Stomach (tissue), 8 donors: ENCODE measurements at regions not wholly inside any gene's neighbourhood (a gene's known extent, or its start where the extent isn't known, plus 50 kb on each side); places are given as distances from the start of the nearest gene placed in this dataset.

Experiments used
- DNase-seq, 2 donors: peaks; one replicate each; pipeline versions ENCODE4 v3.0.0 to v3.0.0-alpha.2; 2013 to 2019
- H3K27ac ChIP-seq, 5 donors: fragments of 200-600 bp in 4 of 5; sonication (generic) in 4 of 5; one replicate each; pipeline ENCODE4 v1.5.1; 2013 to 2019; ENCODE audit warnings: mild to moderate bottlenecking in 1 of 5, moderate library complexity in 1 of 5
- H3K27me3 ChIP-seq, 3 donors: fragments of 200-600 bp; sonication (generic); one replicate each; pipeline ENCODE4 v1.5.1; 2017 to 2019; ENCODE audit warnings: mixed run types in 1 of 3
- H3K36me3 ChIP-seq, 4 donors: fragments of 200-600 bp; sonication (generic); 1 replicate in 3 of 4; 2 replicates in 1 of 4; pipeline ENCODE4 v1.5.1; 2016 to 2019
- H3K4me1 ChIP-seq, 4 donors: fragments of 200-600 bp; sonication (generic); one replicate each; pipeline ENCODE4 v1.5.1; 2016 to 2019
- H3K4me3 ChIP-seq, 4 donors: fragments of 200-600 bp; sonication (generic) in 3 of 4; one replicate each; pipeline ENCODE4 v1.5.1; 2016 to 2019; ENCODE audit warnings: mild to moderate bottlenecking in 1 of 4
- H3K9me3 ChIP-seq, 4 donors: fragments of 200-600 bp; sonication (generic); one replicate each; pipeline ENCODE4 v1.5.1; 2016 to 2019
- CTCF ChIP-seq, 7 experiments: fragments of 450-650 bp in 4 of 7; fragments of 200-600 bp in 3 of 7; sonication (generic) in 3 of 7; IDR thresholded peaks; one replicate each; pipeline ENCODE4 v1.5.1; 2016 to 2019; ENCODE audit warnings: antibody characterized with exemption in 7 of 7, control low read depth in 2 of 7, mild to moderate bottlenecking in 1 of 7
- EP300 ChIP-seq: sonication (generic); formaldehyde crosslinking; IDR thresholded peaks from one replicate; pipeline ENCODE4 v1.6.1; 2017; ENCODE audit warnings: antibody characterized with exemption
- POLR2A ChIP-seq, 4 donors: fragments of 450-650 bp; IDR thresholded peaks; one replicate each; pipeline ENCODE4 v1.6.1; 2016; ENCODE audit warnings: antibody characterized with exemption in 4 of 4, control low read depth in 2 of 4, mild to moderate bottlenecking in 1 of 4, moderate library complexity in 1 of 4
- POLR2AphosphoS5 ChIP-seq, 3 donors: sonication (generic); formaldehyde crosslinking; IDR thresholded peaks; one replicate each; pipeline ENCODE4 v1.6.1; 2016; ENCODE audit warnings: antibody characterized with exemption in 3 of 3
- WGBS, 5 donors: extraction: QIAGEN DNeasy Blood & Tissue Kit in 3 of 5; methylation state at CpG; one replicate each; pipeline versions ENCODE4 v1.1.5 to v1.1.7; 2013 to 2018; 5-methylcytosine and 5-hydroxymethylcytosine counted together
- intact Hi-C: fragments of 100-400 bp; cut with DNase I; formaldehyde crosslinking; loops from one replicate; pipeline ENCODE4 v1.15.1; 2023; ENCODE audit warnings: low total_unique reads
- donor health status: healthy with polysubstance abuse.
- donor health status: Bipolar disorder and iron deficiency.
- donor health status: healthy.

GRCh38 chr15:39287322-39288195, 293.3 kb upstream of the THBS1 start:
- peaks cover 0 to 17% (median 10%) of the 10 kb centered on the region in 4 donors for H3K4me1 ChIP-seq

GRCh38 chr15:39290711-39291435, 290.0 kb upstream of the THBS1 start:
- WGBS, 5 donors, result 90 to 98% (median 93%) methylated on average over 4 of the region's 4 CpGs
- intact Hi-C loops, result no loop called here
- no peak for DNase-seq

More at GRCh38 chr15:39287322-39288195, 293.3 kb upstream of the THBS1 start:
- intact Hi-C loops, result no loop called here
- Histone ChIP-seq H3K27me3 (no peaks in the 10 kb centered on the region), H3K27ac (no peak overlapping the region), H3K36me3 (no peaks in the 10 kb centered on the region), H3K9me3 (no peaks in the 10 kb centered on the region), H3K4me3 (no peak overlapping the region)
- 44 to 67% (median 63%) methylated on average over 6 of the region's 6 CpGs for WGBS, 5 donors
- DNase-seq, result no peak
- TF ChIP-seq EP300 (no peak), POLR2AphosphoS5 (IDR thresholded peaks at IDR 0.05) (no peak), CTCF (IDR thresholded peaks at IDR 0.05) (no peak), POLR2A (IDR thresholded peaks at IDR 0.05) (no peak)

GRCh38 chr15:39291690-39292089, 289.2 kb upstream of the THBS1 start:
- Histone ChIP-seq H3K27ac (no peak overlapping the region), H3K27me3 (no peaks in the 10 kb centered on the region), H3K4me3 (no peak overlapping the region), H3K9me3 (no peaks in the 10 kb centered on the region), H3K36me3 (no peaks in the 10 kb centered on the region), H3K4me1 (peaks cover 0 to 7% (median 7%) of the 10 kb centered on the region in 4 donors)
- WGBS, 5 donors, result 75 to 88% (median 79%) methylated on average over 3 of the region's 3 CpGs
- no peak for DNase-seq
- TF ChIP-seq EP300 (no peak), POLR2AphosphoS5 (IDR thresholded peaks at IDR 0.05) (no peak), POLR2A (IDR thresholded peaks at IDR 0.05) (no peak), CTCF (IDR thresholded peaks at IDR 0.05) (no peak)
- intact Hi-C loops, result no loop called here

More at GRCh38 chr15:39290711-39291435, 290.0 kb upstream of the THBS1 start:
- Histone ChIP-seq H3K27me3 (no peaks in the 10 kb centered on the region), H3K4me1 (peaks cover 0 to 13% (median 10%) of the 10 kb centered on the region in 4 donors), H3K4me3 (no peak overlapping the region), H3K27ac (no peak overlapping the region), H3K36me3 (no peaks in the 10 kb centered on the region), H3K9me3 (no peaks in the 10 kb centered on the region)
- no peak for TF ChIP-seq CTCF (IDR thresholded peaks at IDR 0.05)
- TF ChIP-seq POLR2A (IDR thresholded peaks at IDR 0.05), result no peak
- TF ChIP-seq EP300, result no peak
- no peak for TF ChIP-seq POLR2AphosphoS5 (IDR thresholded peaks at IDR 0.05)

GRCh38 chr15:39296955-39297354, 283.9 kb upstream of the THBS1 start:
- H3K9me3 ChIP-seq, result no peaks in the 10 kb centered on the region
- DNase-seq, result no peak
- intact Hi-C loops, result no loop called here
- TF ChIP-seq CTCF (IDR thresholded peaks at IDR 0.05) (no peak), EP300 (no peak), POLR2AphosphoS5 (IDR thresholded peaks at IDR 0.05) (no peak), POLR2A (IDR thresholded peaks at IDR 0.05) (no peak)
- H3K36me3 ChIP-seq, result no peaks in the 10 kb centered on the region
- H3K27ac ChIP-seq, result no peak overlapping the region
- H3K4me3 ChIP-seq, result no peak overlapping the region
- WGBS, 5 donors, result 39 to 95% (median 88%) methylated on average over 1 of the region's 1 CpG
- peaks cover 0 to 7% (median 2%) of the 10 kb centered on the region in 4 donors for H3K4me1 ChIP-seq
- no peaks in the 10 kb centered on the region for H3K27me3 ChIP-seq
